Spleen (tissue), 11 donors: ENCODE measurements at regions not wholly inside any gene's neighbourhood (a gene's known extent, or its start where the extent isn't known, plus 50 kb on each side); places are given as distances from the start of the nearest gene placed in this dataset.

ENCODE experiments used
- DNase-seq: peaks from one replicate; pipeline ENCODE4 v3.0.0-alpha.2; 2020
- H3K27ac ChIP-seq, 8 donors: fragments of 200-600 bp; sonication (generic) in 7 of 8; 1 replicate in 4 of 8; 2 replicates in 4 of 8; pipeline versions ENCODE4 v1.5.0 to v1.8.0; 2016 to 2021; ENCODE audit warnings: inconsistent platforms in 4 of 8, mild to moderate bottlenecking in 4 of 8, moderate library complexity in 1 of 8
- H3K27me3 ChIP-seq, 7 donors: fragments of 200-600 bp; sonication (generic) in 6 of 7; replicated peaks in 1 of 7; 1 replicate in 4 of 7; 2 replicates in 3 of 7; pipeline versions ENCODE4 v1.5.0 to v1.8.0; 2016 to 2021; ENCODE audit warnings: inconsistent platforms in 3 of 7, mild to moderate bottlenecking in 1 of 7
- H3K36me3 ChIP-seq, 6 donors: fragments of 200-600 bp; sonication (generic) in 5 of 6; 1 replicate in 4 of 6; 2 replicates in 2 of 6; pipeline versions ENCODE4 v1.5.0 to v1.8.0; 2016 to 2021; ENCODE audit warnings: inconsistent platforms in 2 of 6
- H3K4me1 ChIP-seq, 6 donors: fragments of 200-600 bp; sonication (generic) in 5 of 6; 1 replicate in 3 of 6; 2 replicates in 3 of 6; pipeline versions ENCODE4 v1.5.0 to v1.8.0; 2016 to 2021; ENCODE audit warnings: inconsistent platforms in 3 of 6
- H3K4me3 ChIP-seq, 8 donors: fragments of 200-600 bp; sonication (generic) in 7 of 8; 1 replicate in 4 of 8; 2 replicates in 4 of 8; pipeline versions ENCODE4 v1.5.0 to v1.8.0; 2016 to 2021; ENCODE audit warnings: inconsistent platforms in 4 of 8, mild to moderate bottlenecking in 4 of 8, moderate library complexity in 2 of 8
- H3K9me3 ChIP-seq, 8 donors: fragments of 200-600 bp; sonication (generic) in 7 of 8; 1 replicate in 4 of 8; 2 replicates in 4 of 8; pipeline versions ENCODE4 v1.5.0 to v1.8.0; 2016 to 2021; ENCODE audit warnings: inconsistent platforms in 4 of 8
- CTCF ChIP-seq, 11 experiments: fragments of 200-600 bp in 7 of 11; fragments of 450-650 bp in 4 of 11; sonication (generic) in 4 of 11; IDR thresholded peaks in 8 of 11; conservative IDR thresholded peaks in 3 of 11; 1 replicate in 7 of 11; 2 replicates in 4 of 11; pipeline versions ENCODE4 v1.4.0 to v1.8.0; 2016 to 2021; ENCODE audit warnings: antibody characterized with exemption in 11 of 11, inconsistent platforms in 4 of 11, mild to moderate bottlenecking in 1 of 11
- POLR2A ChIP-seq, 3 donors: fragments of 450-650 bp; IDR thresholded peaks; one replicate each; pipeline ENCODE4 v1.5.1; 2017; ENCODE audit warnings: antibody characterized with exemption in 3 of 3, mild to moderate bottlenecking in 1 of 3
- POLR2AphosphoS5 ChIP-seq, 3 donors: sonication (generic); formaldehyde crosslinking; IDR thresholded peaks; one replicate each; pipeline ENCODE4 v1.5.1; 2017; ENCODE audit warnings: antibody characterized with exemption in 3 of 3
- WGBS, 5 donors: extraction: QIAGEN DNeasy Blood & Tissue Kit in 3 of 5; methylation state at CpG; one replicate each; pipeline versions ENCODE4 v1.1.5 to v1.1.7; 2013 to 2018; 5-methylcytosine and 5-hydroxymethylcytosine counted together
- intact Hi-C: fragments of 100-400 bp; cut with DNase I; formaldehyde crosslinking; loops from one replicate; pipeline ENCODE4 v1.15.0; 2023; ENCODE audit warnings: low total_unique reads
- donor health status: healthy with polysubstance abuse.
- donor health status: DM: no; HTN: no; CAD: no; lungs with moderate emphysema.
- donor health status: DM: no; HTN: no; CAD: no.
- donor health status: Bipolar disorder and iron deficiency.
- donor health status: healthy.
- donor health status: DM: no; HTN: no; CAD: no.
- donor health status: DM: yes; HTN: yes; CAD: no.

GRCh38 chr13:104045907-104046306, 979.7 kb upstream of the SLC10A2 start:
- Histone ChIP-seq H3K9me3 (peaks cover 0 to 9% (median 0%) of the 10 kb centered on the region in 8 donors), H3K27ac (no peak overlapping the region), H3K36me3 (no peaks in the 10 kb centered on the region), H3K4me3 (no peak overlapping the region), H3K27me3 (no peaks in the 10 kb centered on the region), H3K4me1 (no peaks in the 10 kb centered on the region)
- DNase-seq = no peak
- TF ChIP-seq CTCF (IDR thresholded peaks at IDR 0.05 in 8 of 11, conservative IDR thresholded peaks at IDR 0.05 in 3 of 11) (no peak), POLR2A (IDR thresholded peaks at IDR 0.05) (no peak), POLR2AphosphoS5 (IDR thresholded peaks at IDR 0.05) (no peak)
- 55 to 75% (median 69%) methylated on average over 1 of the region's 1 CpG for WGBS, 5 donors
- intact Hi-C loops = no loop called here

GRCh38 chr13:104043184-104043583, 977.0 kb upstream of the SLC10A2 start:
- no peak for TF ChIP-seq POLR2AphosphoS5 (IDR thresholded peaks at IDR 0.05)
- no peak for TF ChIP-seq CTCF (IDR thresholded peaks at IDR 0.05 in 8 of 11, conservative IDR thresholded peaks at IDR 0.05 in 3 of 11)
- TF ChIP-seq POLR2A (IDR thresholded peaks at IDR 0.05) = no peak
- peaks cover 0 to 27% (median 8%) of the 10 kb centered on the region in 8 donors for H3K9me3 ChIP-seq
- no peak overlapping the region for H3K4me3 ChIP-seq
- H3K4me1 ChIP-seq = no peaks in the 10 kb centered on the region
- no peaks in the 10 kb centered on the region for H3K36me3 ChIP-seq
- DNase-seq = no peak
- 79 to 91% (median 88%) methylated on average over 2 of the region's 2 CpGs for WGBS, 5 donors
- no peak overlapping the region for H3K27ac ChIP-seq
- no peaks in the 10 kb centered on the region for H3K27me3 ChIP-seq
- intact Hi-C loops = no loop called here

GRCh38 chr13:104034891-104035290, 968.7 kb upstream of the SLC10A2 start:
- Histone ChIP-seq H3K9me3 (peaks cover 0 to 8% (median 4%) of the 10 kb centered on the region in 8 donors), H3K27ac (no peak overlapping the region), H3K4me3 (no peak overlapping the region), H3K27me3 (no peaks in the 10 kb centered on the region), H3K36me3 (no peaks in the 10 kb centered on the region), H3K4me1 (no peaks in the 10 kb centered on the region)
- WGBS, 5 donors = 63 to 88% (median 85%) methylated on average over 2 of the region's 2 CpGs
- intact Hi-C loops = no loop called here
- DNase-seq = no peak
- TF ChIP-seq POLR2A (IDR thresholded peaks at IDR 0.05) = no peak
- no peak for TF ChIP-seq POLR2AphosphoS5 (IDR thresholded peaks at IDR 0.05)
- TF ChIP-seq CTCF (IDR thresholded peaks at IDR 0.05 in 8 of 11, conservative IDR thresholded peaks at IDR 0.05 in 3 of 11) = no peak

GRCh38 chr13:104025303-104025702, 959.1 kb upstream of the SLC10A2 start:
- Histone ChIP-seq H3K4me1 (no peaks in the 10 kb centered on the region), H3K9me3 (no peaks in the 10 kb centered on the region), H3K36me3 (no peaks in the 10 kb centered on the region), H3K27me3 (no peaks in the 10 kb centered on the region), H3K27ac (no peak overlapping the region), H3K4me3 (no peak overlapping the region)
- TF ChIP-seq POLR2A (IDR thresholded peaks at IDR 0.05) (no peak), POLR2AphosphoS5 (IDR thresholded peaks at IDR 0.05) (no peak), CTCF (IDR thresholded peaks at IDR 0.05 in 8 of 11, conservative IDR thresholded peaks at IDR 0.05 in 3 of 11) (no peak)
- intact Hi-C loops = no loop called here
- DNase-seq = no peak
- WGBS, 5 donors = 64 to 83% (median 71%) methylated on average over 2 of the region's 2 CpGs
